ENCODE measurements at regions not wholly inside any gene's neighbourhood (a gene's known extent, or its start where the extent isn't known, plus 50 kb on each side); places are given as distances from the start of the nearest gene placed in this dataset.
"Not testable (repeated sequence)": the region's sequence is repeated elsewhere in the genome, so short reads cannot be mapped to it uniquely, and the experiment has no call there.

GRCh38 chr6:97669191-97670031 lies 386.4 kb upstream of the MMS22L start:
- FAIRE-seq = peak; percentile 97
- peak; percentile 42 for DNase-seq (ENCODE audit: insufficient read length, low spot score)

- no peak for DNase-seq (ENCODE audit: insufficient read length, low spot score)
- FAIRE-seq = no peak
These were observed 391.8 kb upstream of the MMS22L start for GRCh38 chr6:97674802-97675201.

- no peak for FAIRE-seq
- DNase-seq (ENCODE audit: insufficient read length, low spot score) = no peak
These were observed 394.6 kb upstream of the MMS22L start for GRCh38 chr6:97677626-97678025.

GRCh38 chr6:97687916-97688315 lies 404.9 kb upstream of the MMS22L start:
- no peak for FAIRE-seq
- no peak for DNase-seq (ENCODE audit: insufficient read length, low spot score)

- DNase-seq (ENCODE audit: insufficient read length, low spot score) (no peak), FAIRE-seq (no peak)
These were observed 406.2 kb upstream of the MMS22L start for GRCh38 chr6:97689078-97689754.

- no peak for DNase-seq (ENCODE audit: insufficient read length, low spot score)
- no peak for FAIRE-seq
These were observed 414.4 kb upstream of the MMS22L start for GRCh38 chr6:97697456-97697855.

- DNase-seq (ENCODE audit: insufficient read length, low spot score) = no peak
- no peak for FAIRE-seq
These were observed 418.8 kb upstream of the MMS22L start for GRCh38 chr6:97701801-97702200.

GRCh38 chr6:97702248-97702647 lies 419.2 kb upstream of the MMS22L start:
- FAIRE-seq (no peak), DNase-seq (ENCODE audit: insufficient read length, low spot score) (no peak)

GRCh38 chr6:97703661-97704060 lies 420.6 kb upstream of the MMS22L start:
- FAIRE-seq (no peak), DNase-seq (ENCODE audit: insufficient read length, low spot score) (no peak)

GRCh38 chr6:97705568-97705967 lies 422.6 kb upstream of the MMS22L start:
- no peak for DNase-seq (ENCODE audit: insufficient read length, low spot score)
- no peak for FAIRE-seq

GRCh38 chr6:97712751-97713150 lies 429.7 kb upstream of the MMS22L start:
- FAIRE-seq (no peak), DNase-seq (ENCODE audit: insufficient read length, low spot score) (no peak)

- FAIRE-seq (no peak), DNase-seq (ENCODE audit: insufficient read length, low spot score) (no peak)
These were observed 431.8 kb upstream of the MMS22L start for GRCh38 chr6:97714772-97715171.

GRCh38 chr6:97717086-97717485 lies 434.1 kb upstream of the MMS22L start:
- no peak for FAIRE-seq
- DNase-seq (ENCODE audit: insufficient read length, low spot score) = no peak

GRCh38 chr6:97726378-97726777 lies 443.4 kb upstream of the MMS22L start:
- FAIRE-seq (no peak), DNase-seq (ENCODE audit: insufficient read length, low spot score) (no peak)

GRCh38 chr6:97732045-97732444 lies 449.0 kb upstream of the MMS22L start:
- FAIRE-seq = no peak
- DNase-seq (ENCODE audit: insufficient read length, low spot score) = no peak

- FAIRE-seq (no peak), DNase-seq (ENCODE audit: insufficient read length, low spot score) (no peak)
These were observed 474.6 kb upstream of the MMS22L start for GRCh38 chr6:97757575-97757974.

- DNase-seq (ENCODE audit: insufficient read length, low spot score) (no peak), FAIRE-seq (no peak)
These were observed 482.4 kb upstream of the MMS22L start for GRCh38 chr6:97765461-97765860.

GRCh38 chr6:97771372-97771771 lies 488.4 kb upstream of the MMS22L start:
- no peak for DNase-seq (ENCODE audit: insufficient read length, low spot score)
- no peak for FAIRE-seq

- DNase-seq (ENCODE audit: insufficient read length, low spot score) (no peak), FAIRE-seq (no peak)
These were observed 492.0 kb upstream of the MMS22L start for GRCh38 chr6:97775012-97775411.

GRCh38 chr6:97778290-97779038 lies 495.4 kb upstream of the MMS22L start:
- FAIRE-seq = no peak
- no peak for DNase-seq (ENCODE audit: insufficient read length, low spot score)

GRCh38 chr6:97779039-97779766 lies 496.2 kb upstream of the MMS22L start:
- DNase-seq (ENCODE audit: insufficient read length, low spot score); FAIRE-seq: not testable (repeated sequence)
